DMS153 (cell line): ENCODE measurements at regions not wholly inside any gene's neighbourhood (a gene's known extent, or its start where the extent isn't known, plus 50 kb on each side); places are given as distances from the start of the nearest gene placed in this dataset.
"Not testable (repeated sequence)": the region's sequence is repeated elsewhere in the genome, so short reads cannot be mapped to it uniquely, and the experiment has no call there.

Source experiments
- DNase-seq: peaks from one replicate; lab custom pipeline; 2025; lab: John Stamatoyannopoulos, UW

DNA sequence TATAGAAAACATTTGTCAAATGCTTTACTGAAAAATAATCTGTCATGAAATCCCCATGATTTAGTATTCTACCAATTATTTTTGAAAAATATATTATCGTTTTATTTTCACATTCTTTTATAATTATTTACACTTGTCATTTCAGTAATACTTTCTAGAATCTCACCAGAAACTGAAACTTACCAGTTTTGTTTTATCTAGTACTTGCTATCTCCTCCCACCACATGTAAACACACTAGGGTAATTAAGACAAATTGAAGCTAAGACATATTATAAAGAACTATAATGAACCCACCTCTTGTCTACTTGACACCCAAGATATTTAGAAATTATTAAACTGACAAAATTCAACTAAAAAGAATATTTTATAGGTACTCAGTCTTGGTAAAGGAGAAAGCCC lies 51.5 kb upstream of the GRM3 start:
- no peak for DNase-seq

DNA sequence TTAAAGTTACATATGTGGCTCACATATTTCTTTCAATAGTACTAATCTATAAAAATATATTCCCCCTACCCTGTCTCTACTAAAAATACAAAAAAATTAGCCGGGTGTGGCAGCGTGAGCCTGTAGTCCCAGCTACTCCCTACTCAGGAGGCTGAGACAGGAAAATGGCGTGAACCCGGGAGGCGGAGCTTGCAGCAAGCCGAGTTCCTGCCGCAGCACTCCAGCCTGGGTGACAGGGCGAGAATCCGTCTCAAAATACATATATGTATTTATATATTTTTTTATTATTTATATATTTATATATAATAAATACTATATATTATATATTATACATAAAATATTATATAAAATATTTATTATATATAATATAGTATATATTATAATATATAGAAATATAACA lies 69.7 kb upstream of the GRM3 start:
- no peak for DNase-seq

DNA sequence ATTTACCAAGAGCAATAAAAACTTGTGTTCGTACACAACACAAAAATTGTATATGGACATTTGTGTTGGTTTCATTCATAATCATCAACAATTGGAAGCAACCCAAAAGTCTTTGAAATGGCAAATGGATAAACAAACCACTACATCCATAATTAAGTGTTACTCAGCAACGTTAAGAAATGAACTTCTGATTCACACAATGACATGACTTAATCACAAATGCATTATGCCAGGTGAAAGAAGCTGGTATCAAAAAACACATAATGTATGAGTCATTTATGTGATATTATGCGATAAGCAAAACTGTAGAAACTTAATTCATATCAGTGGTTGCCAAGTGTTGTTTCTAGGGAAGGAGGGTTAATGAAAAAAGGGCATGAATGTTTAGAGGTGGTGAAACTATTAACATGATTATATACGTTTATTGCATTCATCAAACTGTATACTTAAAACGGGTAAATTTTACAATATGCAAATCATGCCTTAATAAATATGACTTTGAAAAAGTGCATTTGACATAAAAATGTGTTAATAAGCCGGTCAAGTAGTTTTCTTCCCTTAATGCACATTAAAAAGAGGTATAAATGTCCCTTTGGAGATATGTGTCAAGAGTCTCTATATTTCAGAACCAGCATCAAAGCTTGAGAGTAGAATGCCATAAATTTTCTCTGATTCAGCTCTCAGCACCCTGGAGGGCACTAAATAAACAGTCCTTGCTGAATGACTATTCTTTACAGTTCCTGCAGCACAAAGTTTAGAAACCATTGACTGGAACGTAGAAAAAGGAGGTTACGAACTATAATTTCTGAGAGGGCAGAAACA lies 84.8 kb upstream of the GRM3 start:
- peak; percentile 10 for DNase-seq

DNA sequence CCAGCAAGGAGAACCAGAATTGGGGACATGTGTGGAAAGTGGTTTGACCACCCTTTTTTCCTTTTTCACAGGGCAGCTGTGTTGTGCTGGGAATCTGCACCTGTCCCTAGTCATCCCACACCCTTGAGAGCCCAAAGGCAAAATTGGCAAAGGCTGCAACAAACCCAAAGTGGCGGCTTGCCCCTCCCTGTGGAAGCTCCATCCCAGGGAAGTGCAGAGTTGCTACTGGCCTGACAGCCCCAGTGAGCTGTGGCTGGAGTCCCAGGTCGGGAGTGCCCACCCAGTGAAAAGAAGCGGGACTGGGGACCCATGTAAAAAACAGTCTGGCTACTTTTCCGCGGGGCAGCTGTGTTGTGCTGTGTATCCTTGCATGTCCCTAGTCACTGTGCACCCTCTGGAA lies 109.1 kb upstream of the GRM3 start:
- no peak for DNase-seq

DNA sequence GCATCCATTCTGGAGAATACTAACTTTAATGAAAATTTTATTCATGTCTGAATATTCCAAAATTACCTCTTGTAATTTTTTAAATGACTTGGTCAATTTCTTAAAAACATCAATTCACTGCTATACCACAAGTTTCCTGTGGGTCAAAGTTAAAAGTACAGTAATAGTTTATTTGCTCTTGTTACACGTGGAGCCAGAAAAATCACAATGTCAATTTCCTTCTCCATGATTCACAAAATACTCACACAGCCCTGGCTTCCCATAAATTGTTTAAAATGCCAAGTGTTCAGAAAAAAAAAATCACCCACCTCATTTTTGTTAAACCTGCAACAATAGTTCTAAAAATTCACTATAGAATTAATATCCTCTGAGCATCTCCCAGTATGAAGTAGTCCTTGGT lies 139.5 kb upstream of the GRM3 start:
- no peak for DNase-seq

DNA sequence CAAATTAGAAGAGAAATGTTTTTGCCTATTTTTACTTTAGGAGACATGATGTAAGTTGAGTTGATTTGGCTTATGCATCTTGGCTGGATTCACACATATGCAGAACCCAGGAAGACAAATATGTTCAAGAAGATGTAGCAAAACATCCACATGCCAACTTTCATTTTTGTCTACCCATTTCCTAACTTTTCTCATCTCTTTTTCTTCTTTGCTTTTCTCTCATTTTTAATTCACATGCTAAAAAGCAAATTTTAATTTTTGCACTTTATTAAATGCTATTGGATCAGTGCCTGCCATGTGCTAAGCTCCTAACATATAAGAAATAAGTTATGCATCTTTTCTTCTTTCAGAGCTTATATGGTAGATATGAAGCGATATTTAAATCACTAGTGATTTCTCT lies 143.7 kb upstream of the GRM3 start:
- DNase-seq, result no peak

DNA sequence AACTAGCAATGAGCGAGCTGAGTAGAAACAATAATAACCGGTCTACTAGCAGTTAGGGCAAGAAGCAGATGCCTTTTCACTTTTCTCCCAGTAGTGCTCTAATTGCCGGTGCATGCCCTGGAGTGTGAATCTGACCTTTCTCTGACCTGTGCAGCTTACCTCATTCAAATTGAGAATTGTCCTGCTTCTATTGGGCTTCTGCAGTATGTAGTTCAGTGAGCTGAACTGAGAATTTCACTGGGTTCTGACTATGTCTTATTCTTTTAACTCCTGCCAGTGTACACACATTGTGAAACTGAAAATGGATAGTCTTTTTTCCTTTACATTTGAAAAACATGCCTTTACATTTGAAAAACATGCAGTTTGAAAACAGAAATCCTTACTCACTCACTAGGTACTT lies 157.9 kb upstream of the GRM3 start:
- DNase-seq, result no peak

DNA sequence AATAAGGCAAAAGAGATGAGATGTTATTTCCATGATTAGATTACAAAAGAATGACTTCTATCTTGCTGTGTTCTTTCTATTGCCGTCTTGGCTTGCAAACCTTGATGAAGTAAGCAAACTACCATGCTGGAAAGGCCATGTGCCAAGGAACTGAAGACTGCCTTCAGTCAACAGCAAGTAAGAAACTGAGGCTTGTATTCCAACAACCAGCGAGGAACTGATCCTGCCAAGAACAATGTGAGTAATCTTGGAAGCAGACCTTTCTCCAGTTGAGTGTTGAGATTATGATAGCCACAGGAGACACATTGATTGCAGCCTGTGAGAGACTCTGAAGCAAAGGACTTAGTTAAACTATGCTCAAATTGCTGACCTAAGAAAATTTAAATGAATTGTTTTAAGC lies 164.6 kb upstream of the GRM3 start:
- DNase-seq, result no peak

DNA sequence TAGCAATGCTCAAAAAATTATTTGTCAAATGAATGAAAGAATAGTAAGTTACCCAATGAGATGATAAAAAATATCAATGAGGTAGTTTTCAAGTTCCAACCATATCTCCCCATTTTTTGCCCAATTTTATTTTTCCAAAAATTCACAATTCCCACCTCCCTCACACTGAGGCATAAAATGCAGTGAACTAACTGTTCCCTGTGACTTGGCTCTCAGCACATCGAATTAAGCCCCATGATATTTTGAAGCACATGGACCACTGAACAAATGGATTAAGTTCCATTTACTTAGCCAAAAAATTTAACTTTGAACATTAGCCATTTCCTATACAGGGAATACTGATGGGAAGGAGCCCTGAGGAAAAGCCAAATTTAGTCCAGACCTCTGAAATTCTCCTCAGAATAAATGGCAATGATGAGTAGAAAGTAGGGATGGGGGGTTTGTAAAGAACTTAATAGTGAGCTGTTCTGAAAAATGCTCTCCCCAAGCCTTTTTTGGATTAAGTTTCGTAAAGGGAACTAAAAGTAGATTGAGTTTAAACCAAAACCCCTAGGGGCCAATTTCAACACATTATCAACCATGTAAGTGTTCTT lies 166.3 kb upstream of the GRM3 start:
- no peak for DNase-seq

DNA sequence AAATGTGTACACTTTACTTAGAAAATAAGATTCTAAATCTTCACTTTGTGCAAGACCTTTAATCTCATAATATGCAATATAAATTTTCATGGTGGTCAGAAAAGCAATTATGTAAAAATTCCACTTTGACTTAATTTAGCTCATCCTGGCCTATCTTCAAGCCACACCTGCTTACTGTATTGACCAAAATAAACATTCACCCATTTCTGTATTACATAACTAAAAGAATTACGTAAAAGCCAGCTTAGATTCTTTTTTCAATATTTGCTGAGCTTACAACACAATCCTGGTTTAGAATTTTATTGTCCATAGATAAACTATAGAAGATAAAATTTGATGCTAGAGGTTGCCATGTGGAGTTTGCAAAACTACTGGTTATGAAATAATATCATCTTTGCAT lies 172.9 kb upstream of the GRM3 start:
- DNase-seq, result no peak

DNA sequence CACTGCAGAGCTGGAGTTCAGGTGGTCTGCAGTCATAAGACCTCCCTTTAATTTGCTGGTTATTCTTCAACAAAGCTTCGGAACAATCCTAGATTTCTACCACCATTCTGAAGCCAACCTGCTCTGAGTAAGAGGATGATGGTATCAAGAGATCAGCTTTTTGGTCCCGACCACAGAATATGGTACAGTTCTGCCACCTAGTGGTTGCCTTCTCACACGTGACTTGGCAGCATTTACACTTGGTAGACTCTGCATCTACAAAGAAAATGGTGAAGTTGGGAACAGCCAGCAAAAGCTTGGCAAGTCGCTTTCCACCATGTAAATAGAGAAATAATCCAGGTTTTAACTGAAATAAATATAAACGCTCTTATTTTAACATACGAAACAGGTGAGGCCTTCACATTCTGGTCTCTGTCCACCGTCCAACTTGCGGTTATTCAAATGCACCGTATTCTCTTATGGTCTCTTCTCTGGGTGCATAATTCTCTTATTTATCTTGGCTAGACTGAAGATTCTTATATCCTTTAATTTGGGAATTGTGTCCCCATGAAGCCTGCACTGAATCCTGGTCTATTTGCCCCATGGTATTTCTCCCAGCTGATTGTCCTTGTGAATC lies 173.9 kb upstream of the GRM3 start:
- DNase-seq, result peak; percentile 61

DNA sequence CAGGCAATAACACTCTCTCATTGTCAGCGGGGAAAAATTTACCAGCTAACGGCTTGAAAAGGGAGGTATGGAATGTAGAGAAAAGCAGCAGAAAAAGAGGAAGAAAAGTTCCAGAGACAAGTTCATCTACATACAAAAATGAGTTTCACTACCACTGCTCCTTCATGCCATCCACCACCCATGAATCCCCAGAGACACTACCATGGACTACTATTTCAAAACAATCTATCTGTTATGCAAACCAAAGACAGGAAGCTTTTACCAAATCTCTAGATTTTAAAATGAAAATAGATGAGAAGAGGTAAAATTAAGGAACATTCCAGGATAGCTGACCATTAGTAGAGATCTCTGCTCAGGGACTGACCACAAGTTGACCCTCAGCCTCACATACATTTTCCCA lies 189.0 kb upstream of the GRM3 start:
- DNase-seq, result no peak

DNA sequence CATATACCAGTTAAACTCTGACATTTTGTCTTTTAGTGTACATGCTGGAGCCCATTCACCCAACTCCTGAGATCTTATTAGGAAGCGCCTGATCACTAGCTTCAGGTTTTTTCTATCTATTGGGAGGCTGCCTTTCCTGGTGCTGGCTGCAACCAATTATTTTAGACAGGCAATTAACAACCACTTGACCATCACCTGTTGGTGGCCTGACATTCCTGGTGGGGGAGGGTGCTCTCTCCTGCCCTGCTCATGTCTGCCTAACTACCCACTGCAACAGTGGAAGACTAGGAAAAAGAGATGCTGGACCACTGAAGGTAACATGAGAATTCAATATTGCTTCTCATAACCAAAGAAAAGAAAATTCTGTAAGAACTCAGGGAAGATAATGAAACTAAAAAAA lies 190.3 kb upstream of the GRM3 start:
- no peak for DNase-seq

DNA sequence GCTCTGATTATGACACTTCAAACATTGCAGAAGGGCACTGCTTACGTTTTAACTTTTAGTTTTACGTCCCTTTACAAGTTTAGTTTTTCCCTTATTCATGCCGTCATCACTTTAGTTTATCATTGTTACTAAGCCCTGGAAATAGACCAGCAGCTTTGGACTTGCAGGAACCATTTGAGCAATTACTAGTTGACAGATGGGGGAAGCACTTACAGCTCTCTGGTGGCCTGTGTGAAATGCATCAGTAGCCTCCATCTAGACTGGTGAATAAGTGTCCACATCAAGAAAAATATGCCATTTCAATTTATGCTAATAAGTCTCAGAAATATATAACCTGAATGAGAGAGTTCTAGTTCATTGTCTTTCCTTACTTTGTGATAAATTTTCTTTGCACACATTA lies 194.9 kb upstream of the GRM3 start:
- DNase-seq, result no peak

DNA sequence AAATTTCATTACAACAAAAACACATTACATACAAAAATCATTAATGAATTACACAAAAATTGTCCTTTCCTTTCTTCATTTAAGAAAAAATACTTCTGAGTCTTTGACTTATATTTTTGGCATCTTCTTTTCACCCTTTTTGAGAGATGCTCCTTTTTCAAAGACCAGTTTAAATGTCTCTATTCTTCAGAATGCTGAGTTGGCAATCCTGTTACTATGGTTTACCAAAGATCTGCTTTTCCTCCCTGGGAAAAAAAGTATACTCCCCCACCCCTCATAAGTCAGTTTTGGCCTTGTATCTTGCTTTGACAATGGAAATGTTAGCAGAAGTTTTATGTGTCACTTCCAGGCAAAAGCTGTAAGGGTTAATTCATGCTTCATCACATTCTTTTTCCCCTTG lies 198.4 kb upstream of the GRM3 start:
- DNase-seq, result no peak

DNA sequence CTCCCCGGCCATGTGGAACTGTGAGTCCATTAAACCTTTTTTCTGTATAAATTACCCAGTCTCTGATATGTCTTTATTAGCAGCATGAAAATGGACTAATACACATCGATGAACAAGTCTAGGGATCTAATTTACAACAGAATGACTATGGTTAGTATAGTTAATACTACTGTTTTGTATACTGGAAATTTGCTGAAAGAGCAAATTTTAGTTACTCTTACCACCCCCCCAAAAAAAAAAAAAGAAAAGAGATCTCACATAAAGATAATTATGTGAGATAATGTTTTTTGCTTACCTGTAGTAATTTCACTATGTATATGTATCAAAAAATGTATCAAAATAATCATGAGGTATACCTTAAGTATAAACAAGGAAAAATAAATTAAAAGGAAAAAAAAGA lies 199.5 kb upstream of the GRM3 start:
- DNase-seq, result no peak

DNA sequence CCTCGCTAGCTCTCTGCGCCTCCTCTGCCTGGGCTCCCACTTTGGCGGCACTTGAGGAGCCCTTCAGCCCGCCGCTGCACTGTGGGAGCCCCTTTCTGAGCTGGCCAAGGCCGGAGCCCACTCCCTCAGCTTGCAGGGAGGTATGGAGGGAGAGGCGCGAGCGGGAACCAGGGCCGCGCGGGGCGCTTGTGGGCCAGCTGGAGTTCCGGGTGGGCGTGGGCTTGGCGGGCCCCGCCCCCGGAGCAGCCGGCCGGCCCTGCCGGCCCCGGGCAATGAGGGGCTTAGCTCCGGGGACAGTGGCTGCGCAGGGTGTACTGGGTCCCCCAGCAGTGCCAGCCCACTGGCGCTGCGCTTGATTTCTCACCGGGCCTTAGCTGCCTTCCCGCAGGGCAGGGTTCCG lies 203.3 kb upstream of the GRM3 start:
- DNase-seq, result not testable (repeated sequence)

DNA sequence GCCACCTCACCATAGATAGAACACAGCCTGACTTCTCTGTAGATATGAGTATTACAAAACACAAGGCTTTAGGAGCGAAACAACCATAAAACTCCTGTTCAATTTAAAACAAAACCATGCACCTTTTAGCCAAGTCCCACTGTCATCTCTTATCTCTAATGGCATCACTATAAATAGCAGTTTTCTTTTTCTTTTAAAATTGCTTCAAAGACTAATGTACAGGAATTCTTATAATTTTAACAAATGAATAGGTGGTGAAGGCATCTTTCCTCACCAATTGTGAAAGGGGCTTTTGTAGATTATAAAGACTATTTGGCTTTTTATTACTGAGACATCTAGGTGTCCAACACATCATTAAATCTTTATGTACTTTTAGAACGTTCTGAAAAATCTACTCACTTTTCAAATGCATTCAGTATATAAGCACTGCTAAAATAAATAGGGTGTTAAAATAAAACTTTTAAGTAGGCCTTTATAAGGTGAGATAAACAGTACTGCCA lies 205.7 kb upstream of the GRM3 start:
- DNase-seq, result no peak

DNA sequence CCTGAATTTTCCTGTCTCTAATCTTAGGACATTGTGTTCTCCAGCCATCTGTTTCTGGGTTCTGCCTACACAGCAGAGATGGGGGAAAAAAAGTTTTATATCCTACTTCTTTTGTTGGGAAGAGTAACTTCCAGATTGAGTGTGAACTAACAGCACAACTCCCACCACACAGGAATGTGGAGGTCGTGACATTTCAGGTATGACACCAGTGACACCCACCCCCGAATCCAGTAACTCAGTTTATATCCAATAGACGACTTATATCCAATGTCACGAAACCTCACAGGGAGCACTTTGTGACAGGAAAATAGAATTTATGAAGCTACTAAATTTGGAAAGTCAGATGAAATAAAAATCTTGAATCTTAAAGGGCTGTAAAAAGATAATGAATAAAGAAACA lies 211.9 kb upstream of the GRM3 start:
- no peak for DNase-seq

DNA sequence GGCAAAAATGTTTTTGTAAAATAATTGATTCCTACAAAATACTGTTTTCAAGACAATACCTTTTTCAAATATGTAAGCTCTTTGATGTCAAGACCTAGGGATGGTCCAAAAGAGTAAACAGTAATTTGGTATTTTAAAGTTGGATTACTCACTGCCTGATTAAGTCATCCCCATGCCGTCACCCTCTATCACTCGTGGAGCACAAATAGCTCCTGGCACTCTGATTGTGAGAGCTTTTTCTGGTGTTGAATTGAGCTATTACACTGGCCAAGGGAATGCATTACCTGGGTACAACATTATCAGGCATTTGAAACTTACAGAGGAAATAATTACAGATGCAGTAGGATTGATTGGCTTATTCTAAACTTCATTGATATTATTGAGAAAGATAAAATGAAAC lies 231.9 kb upstream of the GRM3 start:
- no peak for DNase-seq

DNA sequence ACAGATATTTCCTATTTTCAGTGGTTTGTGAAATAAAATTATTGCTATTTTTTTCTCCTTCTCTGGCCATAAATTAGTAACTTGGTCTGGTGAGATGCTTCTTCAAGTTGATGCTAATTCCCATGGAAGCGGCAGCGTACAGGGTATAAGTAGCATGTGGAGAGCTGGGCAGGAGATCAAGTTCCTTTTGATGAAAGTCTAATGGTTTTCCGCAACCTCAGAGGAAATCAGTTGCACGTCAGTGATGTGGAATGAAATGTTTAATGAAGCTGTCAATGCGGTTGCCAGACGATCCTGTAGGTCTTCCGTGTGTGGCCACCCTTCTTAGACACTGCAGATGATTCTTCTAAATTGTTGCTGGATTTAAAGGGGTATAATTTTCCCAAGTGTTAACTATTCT lies 236.4 kb upstream of the GRM3 start:
- DNase-seq, result no peak

DNA sequence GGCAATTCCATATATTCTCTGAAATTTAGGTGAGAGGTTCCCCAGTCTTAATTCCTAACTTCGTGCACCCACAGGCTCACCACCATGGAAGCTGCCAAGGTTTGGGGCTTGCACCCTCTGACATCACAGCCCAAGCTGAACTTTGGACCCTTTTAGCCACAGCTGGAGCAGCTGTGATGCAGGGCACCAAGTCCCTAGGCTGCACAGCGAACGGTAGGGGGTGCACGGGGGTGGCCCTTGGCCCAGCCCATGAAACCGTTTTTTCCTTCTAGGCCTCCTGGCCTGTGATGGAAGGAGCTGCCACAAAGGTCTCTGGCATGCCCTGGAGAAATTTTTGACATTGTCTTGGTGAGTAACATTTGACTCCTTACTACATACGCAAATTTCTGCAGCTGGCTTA lies 251.9 kb upstream of the GRM3 start:
- DNase-seq, result no peak

DNA sequence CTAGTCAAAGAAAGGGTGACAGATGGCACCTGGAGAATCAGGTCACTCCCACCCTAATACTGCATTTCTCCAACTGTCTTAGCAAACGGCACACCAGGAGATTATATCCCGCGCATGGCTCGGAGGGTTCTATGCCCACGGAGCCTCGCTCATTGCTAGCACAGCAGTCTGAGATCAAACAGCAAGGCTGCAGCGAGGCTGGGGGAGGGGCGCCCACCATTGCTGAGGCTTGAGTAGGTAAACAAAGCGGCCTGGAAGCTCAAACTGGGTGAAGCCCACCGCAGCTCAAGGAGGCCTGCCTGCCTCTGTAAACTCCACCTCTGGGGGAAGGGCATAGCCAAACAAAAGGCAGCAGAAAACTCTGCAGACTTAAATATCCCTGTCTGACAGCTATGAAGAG lies 268.1 kb upstream of the GRM3 start:
- not testable (repeated sequence) for DNase-seq
